Adipose tissue (tissue), 3 donors: ENCODE measurements at regions not wholly inside any gene's neighbourhood (a gene's known extent, or its start where the extent isn't known, plus 50 kb on each side); places are given as distances from the start of the nearest gene placed in this dataset.

ENCODE experiments used
- H3K27ac ChIP-seq: one replicate; pipeline ENCODE4 v1.5.1; 2013; ENCODE audit warnings: low read depth, low read length
- WGBS, 3 donors: extraction: QIAGEN DNeasy Blood & Tissue Kit; methylation state at CpG; one replicate each; pipeline ENCODE4 v1.1.7; 2013; 5-methylcytosine and 5-hydroxymethylcytosine counted together
- donor health status: healthy with polysubstance abuse.
- donor health status: Bipolar disorder and iron deficiency.
- donor health status: healthy.

GRCh38 chr7:139131-139530 lies 53.2 kb upstream of the FAM20C start:
- H3K27ac ChIP-seq, result no peak overlapping the region
- WGBS, 3 donors, result 68 to 80% (median 69%) methylated on average over 6 of the region's 6 CpGs

- no peak overlapping the region for H3K27ac ChIP-seq
- WGBS, 3 donors, result 82 to 83% (median 83%) methylated on average over 22 of the region's 22 CpGs
Observed at GRCh38 chr7:139561-140243, 52.7 kb upstream of the FAM20C start.

- 79 to 84% (median 83%) methylated on average over 6 of the region's 6 CpGs for WGBS, 3 donors
Observed at GRCh38 chr7:140996-141395, 51.4 kb upstream of the FAM20C start.

GRCh38 chr7:142248-142941 lies 50.0 kb upstream of the FAM20C start:
- 27 to 66% (median 63%) methylated on average over 12 of the region's 12 CpGs for WGBS, 3 donors
- no peak overlapping the region for H3K27ac ChIP-seq

More at GRCh38 chr7:140996-141395, 51.4 kb upstream of the FAM20C start:
- no peak overlapping the region for H3K27ac ChIP-seq
